CD14-positive monocyte (primary cell): ENCODE measurements at regions not wholly inside any gene's neighbourhood (a gene's known extent, or its start where the extent isn't known, plus 50 kb on each side); places are given as distances from the start of the nearest gene placed in this dataset.

ENCODE experiments used
- DNase-seq, 3 donors: peaks; one replicate each; pipeline ENCODE4 v3.0.0-alpha.2; 2011 to 2022
- H2AFZ ChIP-seq: 2 replicates; pipeline ENCODE4 v1.6.0; 2012; ENCODE audit warnings: mild to moderate bottlenecking, low read depth, low read length, inconsistent platforms; ENCODE audit not compliant: insufficient read depth, poor library complexity, severe bottlenecking
- H3K27ac ChIP-seq, 2 donors: 1 replicate in 1 of 2; 2 replicates in 1 of 2; pipeline ENCODE4 v1.5.1; 2012 to 2013; ENCODE audit warnings: low read length in 2 of 2, control low read depth in 1 of 2, inconsistent platforms in 1 of 2, low read depth in 1 of 2, mild to moderate bottlenecking in 1 of 2
- H3K27me3 ChIP-seq, 2 donors: one replicate each; pipeline versions ENCODE4 v1.6.0 to v1.6.1; 2011 to 2013; ENCODE audit warnings: low read length in 2 of 2; ENCODE audit not compliant: control insufficient read depth in 2 of 2, insufficient read depth in 2 of 2
- H3K36me3 ChIP-seq, 2 donors: replicated peaks in 1 of 2; 1 replicate in 1 of 2; 2 replicates in 1 of 2; pipeline versions ENCODE4 v1.5.1 to v1.6.1; 2012 to 2013; ENCODE audit warnings: low read length in 2 of 2, control low read depth in 1 of 2, inconsistent platforms in 1 of 2, mild to moderate bottlenecking in 1 of 2; ENCODE audit not compliant: insufficient read depth in 2 of 2, control insufficient read depth in 1 of 2
- H3K4me1 ChIP-seq, 2 donors: 1 replicate in 1 of 2; 2 replicates in 1 of 2; pipeline versions ENCODE4 v1.5.1 to v1.6.1; 2012 to 2013; ENCODE audit warnings: low read length in 2 of 2, control low read depth in 1 of 2, inconsistent platforms in 1 of 2, mild to moderate bottlenecking in 1 of 2, moderate library complexity in 1 of 2; ENCODE audit not compliant: insufficient read depth in 2 of 2, control insufficient read depth in 1 of 2
- H3K4me2 ChIP-seq: replicated peaks from 2 replicates; pipeline ENCODE3; 2012; ENCODE audit warnings: low read length, moderate library complexity, mild to moderate bottlenecking; ENCODE audit not compliant: poor library complexity, severe bottlenecking; ENCODE audit errors: extremely low read depth
- H3K4me3 ChIP-seq, 3 experiments: fragments of 200-600 bp in 1 of 3; sonication (generic) in 1 of 3; replicated peaks in 1 of 3; 1 replicate in 2 of 3; 2 replicates in 1 of 3; pipeline ENCODE4 v1.5.1; 2011 to 2013; ENCODE audit warnings: low read length in 3 of 3, mild to moderate bottlenecking in 3 of 3, control low read depth in 2 of 3, low read depth in 2 of 3, inconsistent platforms in 1 of 3, moderate library complexity in 1 of 3
- H3K79me2 ChIP-seq: 2 replicates; pipeline ENCODE4 v1.6.0; 2012; ENCODE audit warnings: mild to moderate bottlenecking, control low read depth, inconsistent platforms, low read length, moderate library complexity; ENCODE audit not compliant: insufficient read depth
- H3K9ac ChIP-seq: 2 replicates; pipeline ENCODE4 v1.6.0; 2017; ENCODE audit warnings: low read length, mild to moderate bottlenecking; ENCODE audit not compliant: insufficient read depth, poor library complexity, severe bottlenecking
- H3K9me3 ChIP-seq, 2 donors: replicated peaks in 1 of 2; 1 replicate in 1 of 2; 2 replicates in 1 of 2; pipeline versions ENCODE4 v1.5.1 to v1.6.1; 2012 to 2013; ENCODE audit warnings: low read length in 2 of 2, control low read depth in 1 of 2; ENCODE audit not compliant: control insufficient read depth in 1 of 2, insufficient read depth in 1 of 2
- H4K20me1 ChIP-seq: 2 replicates; pipeline ENCODE4 v1.6.0; 2012; ENCODE audit warnings: mild to moderate bottlenecking, low read length, control low read depth, moderate library complexity; ENCODE audit not compliant: insufficient read depth
- H3K27ac Mint-ChIP-seq, 7 donors: one replicate each; pipeline ENCODE4 v1.8.0; 2020; ENCODE audit warnings: mild to moderate bottlenecking in 7 of 7, mixed read lengths in 7 of 7, moderate library complexity in 6 of 7, inconsistent platforms in 2 of 7
- H3K27me3 Mint-ChIP-seq, 3 donors: one replicate each; pipeline ENCODE4 v1.8.0; 2021 to 2022; ENCODE audit warnings: low read depth in 3 of 3, mild to moderate bottlenecking in 3 of 3, mixed read lengths in 3 of 3, moderate library complexity in 3 of 3, inconsistent platforms in 1 of 3
- H3K36me3 Mint-ChIP-seq, 2 donors: one replicate each; pipeline ENCODE4 v1.8.0; 2020; ENCODE audit warnings: mixed read lengths in 2 of 2, inconsistent platforms in 1 of 2, mild to moderate bottlenecking in 1 of 2
- H3K4me1 Mint-ChIP-seq: one replicate; pipeline ENCODE4 v1.8.0; 2020; ENCODE audit warnings: mild to moderate bottlenecking, mixed read lengths
- H3K4me3 Mint-ChIP-seq, 2 donors: one replicate each; pipeline ENCODE4 v1.8.0; 2020; ENCODE audit warnings: mild to moderate bottlenecking in 2 of 2, mixed read lengths in 2 of 2, moderate library complexity in 1 of 2
- H3K9me3 Mint-ChIP-seq, 7 donors: one replicate each; pipeline ENCODE4 v1.8.0; 2020 to 2022; ENCODE audit warnings: mixed read lengths in 7 of 7, mild to moderate bottlenecking in 6 of 7, moderate library complexity in 6 of 7, inconsistent platforms in 2 of 7
- WGBS: methylation state at CpG from one replicate; pipeline ENCODE4 v1.1.5; 2013; ENCODE audit warnings: missing lambda C conversion rate; ENCODE audit not compliant: insufficient coverage; 5-methylcytosine and 5-hydroxymethylcytosine counted together
- intact Hi-C, 2 donors: fragments of 100-400 bp; cut with micrococcal nuclease; formaldehyde crosslinking; loops; one replicate each; pipeline versions ENCODE4 v1.15.0 to v1.15.1; 2023
- TF ChIP-seq, protein P1 (sequence below): fragments of 200-600 bp; IDR thresholded peaks from one replicate; pipeline ENCODE4 v1.8.0; 2022; ENCODE audit warnings: antibody characterized with exemption, mild to moderate bottlenecking

DNA sequence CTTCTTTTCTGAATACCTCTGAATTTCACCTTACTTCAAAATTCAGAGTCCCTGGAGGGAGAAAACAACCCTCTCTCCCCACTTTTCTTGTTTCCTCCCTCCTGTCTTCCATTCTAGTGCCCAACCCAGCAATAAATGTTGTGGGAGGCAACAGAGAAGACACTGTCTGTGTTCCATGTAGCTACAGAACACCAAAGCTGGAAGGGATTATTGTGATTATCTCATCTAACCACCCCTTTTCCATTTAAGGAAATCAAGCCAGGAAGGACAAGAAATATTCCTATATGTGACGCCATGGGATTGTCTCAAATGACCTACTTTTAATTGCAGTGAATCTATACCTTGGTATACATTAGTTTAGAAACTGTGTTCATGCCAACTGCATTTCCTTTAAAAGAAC lies 476.6 kb upstream of the TNC start:
- no CpG with 5 or more reads among the region's 1 CpG for WGBS
- TF ChIP-seq, protein P1, sequence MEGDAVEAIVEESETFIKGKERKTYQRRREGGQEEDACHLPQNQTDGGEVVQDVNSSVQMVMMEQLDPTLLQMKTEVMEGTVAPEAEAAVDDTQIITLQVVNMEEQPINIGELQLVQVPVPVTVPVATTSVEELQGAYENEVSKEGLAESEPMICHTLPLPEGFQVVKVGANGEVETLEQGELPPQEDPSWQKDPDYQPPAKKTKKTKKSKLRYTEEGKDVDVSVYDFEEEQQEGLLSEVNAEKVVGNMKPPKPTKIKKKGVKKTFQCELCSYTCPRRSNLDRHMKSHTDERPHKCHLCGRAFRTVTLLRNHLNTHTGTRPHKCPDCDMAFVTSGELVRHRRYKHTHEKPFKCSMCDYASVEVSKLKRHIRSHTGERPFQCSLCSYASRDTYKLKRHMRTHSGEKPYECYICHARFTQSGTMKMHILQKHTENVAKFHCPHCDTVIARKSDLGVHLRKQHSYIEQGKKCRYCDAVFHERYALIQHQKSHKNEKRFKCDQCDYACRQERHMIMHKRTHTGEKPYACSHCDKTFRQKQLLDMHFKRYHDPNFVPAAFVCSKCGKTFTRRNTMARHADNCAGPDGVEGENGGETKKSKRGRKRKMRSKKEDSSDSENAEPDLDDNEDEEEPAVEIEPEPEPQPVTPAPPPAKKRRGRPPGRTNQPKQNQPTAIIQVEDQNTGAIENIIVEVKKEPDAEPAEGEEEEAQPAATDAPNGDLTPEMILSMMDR = no peak
- intact Hi-C loops = loop anchor here in 1 of 2 donors (5.0 kb wide), 1 partner anchor 978 kb away; no protein-coding TSS in a partner anchor
- Histone ChIP-seq H3K27ac (no peak overlapping the region), H2AFZ (no peak overlapping the region), H3K36me3 (no peaks in the 10 kb centered on the region), H3K9me3 (no peaks in the 10 kb centered on the region), H3K4me1 (no peaks in the 10 kb centered on the region), H4K20me1 (no peaks in the 10 kb centered on the region), H3K27me3 (no peaks in the 10 kb centered on the region), H3K4me3 (no peak overlapping the region), H3K9ac (no peak overlapping the region), H3K4me2 (no peak overlapping the region), H3K79me2 (no peaks in the 10 kb centered on the region)
- no peaks in the 10 kb centered on the region for H3K4me1 Mint-ChIP-seq
- H3K27ac Mint-ChIP-seq = no peak overlapping the region
- no peaks in the 10 kb centered on the region for H3K36me3 Mint-ChIP-seq
- H3K4me3 Mint-ChIP-seq = no peak overlapping the region
- H3K27me3 Mint-ChIP-seq = peaks cover 2 to 11% (median 8%) of the 10 kb centered on the region in 3 donors
- DNase-seq = no peak
- H3K9me3 Mint-ChIP-seq = peaks cover 0 to 2% (median 0%) of the 10 kb centered on the region in 7 donors

DNA sequence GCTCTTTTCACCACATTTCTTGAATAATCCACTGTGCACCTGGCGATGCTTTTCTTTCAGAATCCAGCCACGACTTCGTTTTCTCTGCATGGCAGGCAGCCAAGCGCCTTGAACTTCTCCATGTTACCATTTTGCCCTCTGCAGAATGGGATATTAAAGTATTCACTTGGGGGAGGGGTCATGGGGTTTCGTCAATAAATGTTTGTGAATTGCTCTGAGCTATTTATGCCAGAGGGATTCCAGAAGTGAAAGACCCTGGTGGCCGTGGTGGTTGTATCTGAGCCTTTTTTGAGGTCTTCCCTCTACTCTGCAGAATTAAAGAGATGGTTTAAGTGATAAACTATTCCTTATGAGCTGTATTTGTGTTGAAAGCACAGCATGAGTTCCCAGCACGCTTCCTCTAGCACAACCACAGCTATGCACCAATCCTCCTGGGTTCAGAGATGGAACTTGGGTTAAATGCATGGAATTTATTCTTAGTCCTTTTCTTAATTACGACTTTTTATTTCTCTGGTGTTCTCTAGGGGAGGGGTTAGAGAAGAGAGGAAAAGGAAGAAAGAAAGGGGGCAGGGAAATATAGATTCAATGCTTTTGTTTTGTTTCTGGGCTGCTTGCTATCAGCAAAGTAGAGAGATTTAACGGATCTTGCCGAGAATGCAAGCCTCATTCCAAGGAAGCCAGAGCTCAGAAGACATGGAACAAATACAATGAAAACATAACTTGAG lies 478.2 kb upstream of the TNC start:
- Mint-ChIP-seq H3K27me3 (peaks cover 2 to 11% (median 8%) of the 10 kb centered on the region in 3 donors), H3K27ac (no peak overlapping the region), H3K36me3 (no peaks in the 10 kb centered on the region), H3K4me3 (no peak overlapping the region), H3K9me3 (no peaks in the 10 kb centered on the region), H3K4me1 (no peaks in the 10 kb centered on the region)
- no peak for DNase-seq
- H3K9me3 ChIP-seq = no peaks in the 10 kb centered on the region
- H3K4me1 ChIP-seq = no peaks in the 10 kb centered on the region
- H3K36me3 ChIP-seq = no peaks in the 10 kb centered on the region
- no peak overlapping the region for H2AFZ ChIP-seq
- TF ChIP-seq, protein P1 = no peak
- H4K20me1 ChIP-seq = no peaks in the 10 kb centered on the region
- H3K9ac ChIP-seq = no peak overlapping the region
- H3K4me2 ChIP-seq = no peak overlapping the region
- H3K79me2 ChIP-seq = no peaks in the 10 kb centered on the region
- intact Hi-C loops = no loop called here
- 70% methylated on average over 2 of the region's 10 CpGs for WGBS
- H3K27me3 ChIP-seq = no peaks in the 10 kb centered on the region
- no peak overlapping the region for H3K4me3 ChIP-seq
- H3K27ac ChIP-seq = no peak overlapping the region
